SU-DHL-6 (cell line): ENCODE measurements at regions not wholly inside any gene's neighbourhood (a gene's known extent, or its start where the extent isn't known, plus 50 kb on each side); places are given as distances from the start of the nearest gene placed in this dataset.

Experiments used
- EZH2phosphoT487 ChIP-seq: fragments of 200-600 bp; sonication (generic), shearing (Covaris generic); conservative IDR thresholded peaks from 2 replicates; pipeline ENCODE4 v1.6.1; 2018; ENCODE audit warnings: mild to moderate bottlenecking, antibody characterized with exemption, low read length, moderate library complexity, mixed read lengths
- TF ChIP-seq, protein P1 (sequence below): fragments of 200-600 bp; sonication (generic); IDR thresholded peaks from one replicate; pipeline ENCODE4 v1.5.1; 2017; ENCODE audit warnings: antibody characterized with exemption, mild to moderate bottlenecking, low read length, moderate library complexity; ENCODE audit not compliant: insufficient read depth, poor library complexity, severe bottlenecking

- TF ChIP-seq, protein P1, sequence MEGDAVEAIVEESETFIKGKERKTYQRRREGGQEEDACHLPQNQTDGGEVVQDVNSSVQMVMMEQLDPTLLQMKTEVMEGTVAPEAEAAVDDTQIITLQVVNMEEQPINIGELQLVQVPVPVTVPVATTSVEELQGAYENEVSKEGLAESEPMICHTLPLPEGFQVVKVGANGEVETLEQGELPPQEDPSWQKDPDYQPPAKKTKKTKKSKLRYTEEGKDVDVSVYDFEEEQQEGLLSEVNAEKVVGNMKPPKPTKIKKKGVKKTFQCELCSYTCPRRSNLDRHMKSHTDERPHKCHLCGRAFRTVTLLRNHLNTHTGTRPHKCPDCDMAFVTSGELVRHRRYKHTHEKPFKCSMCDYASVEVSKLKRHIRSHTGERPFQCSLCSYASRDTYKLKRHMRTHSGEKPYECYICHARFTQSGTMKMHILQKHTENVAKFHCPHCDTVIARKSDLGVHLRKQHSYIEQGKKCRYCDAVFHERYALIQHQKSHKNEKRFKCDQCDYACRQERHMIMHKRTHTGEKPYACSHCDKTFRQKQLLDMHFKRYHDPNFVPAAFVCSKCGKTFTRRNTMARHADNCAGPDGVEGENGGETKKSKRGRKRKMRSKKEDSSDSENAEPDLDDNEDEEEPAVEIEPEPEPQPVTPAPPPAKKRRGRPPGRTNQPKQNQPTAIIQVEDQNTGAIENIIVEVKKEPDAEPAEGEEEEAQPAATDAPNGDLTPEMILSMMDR: no peak
- TF ChIP-seq EZH2phosphoT487: no peak
Measured at GRCh38 chrX:115941388-115941787, 229.2 kb upstream of the AGTR2 start.
